Ovary (tissue), 7 donors: ENCODE measurements at regions not wholly inside any gene's neighbourhood (a gene's known extent, or its start where the extent isn't known, plus 50 kb on each side); places are given as distances from the start of the nearest gene placed in this dataset.

ENCODE experiments used
- DNase-seq, 5 donors: peaks; one replicate each; pipeline ENCODE4 v3.0.0-alpha.2; 2019 to 2020
- H3K27ac ChIP-seq, 2 donors: fragments of 200-600 bp; one replicate each; pipeline versions ENCODE4 v1.5.1 to v1.8.0; 2019 to 2022
- H3K27me3 ChIP-seq: fragments of 200-600 bp; one replicate; pipeline ENCODE4 v1.8.0; 2022
- H3K36me3 ChIP-seq: fragments of 200-600 bp; sonication (generic); one replicate; pipeline ENCODE4 v1.5.1; 2019
- H3K4me1 ChIP-seq: one replicate; pipeline ENCODE4 v1.8.1; 2013; ENCODE audit warnings: mild to moderate bottlenecking, moderate library complexity; ENCODE audit not compliant: insufficient read depth
- H3K4me3 ChIP-seq: fragments of 200-600 bp; sonication (generic); one replicate; pipeline ENCODE4 v1.5.1; 2017
- H3K9me3 ChIP-seq, 2 donors: fragments of 200-600 bp in 1 of 2; sonication (generic) in 1 of 2; one replicate each; pipeline versions ENCODE4 v1.5.1 to v1.8.1; 2013 to 2019; ENCODE audit warnings: mild to moderate bottlenecking in 1 of 2, moderate library complexity in 1 of 2
- CTCF ChIP-seq, 3 donors: fragments of 450-650 bp in 2 of 3; fragments of 200-600 bp in 1 of 3; IDR thresholded peaks; one replicate each; pipeline versions ENCODE4 v1.5.1 to v1.8.0; 2016 to 2022; ENCODE audit warnings: antibody characterized with exemption in 3 of 3, mild to moderate bottlenecking in 1 of 3
- EP300 ChIP-seq: sonication (generic); formaldehyde crosslinking; IDR thresholded peaks from one replicate; pipeline ENCODE4 v1.6.1; 2017; ENCODE audit warnings: antibody characterized with exemption
- POLR2A ChIP-seq: fragments of 450-650 bp; IDR thresholded peaks from one replicate; pipeline ENCODE4 v1.6.1; 2017; ENCODE audit warnings: antibody characterized with exemption, mild to moderate bottlenecking, moderate library complexity
- WGBS, 3 donors: extraction: QIAGEN DNeasy Blood & Tissue Kit in 1 of 3; methylation state at CpG; one replicate each; pipeline versions ENCODE4 v1.1.5 to v1.1.7; 2013 to 2017; 5-methylcytosine and 5-hydroxymethylcytosine counted together
- intact Hi-C, 4 donors: fragments of 100-400 bp; cut with DNase I; formaldehyde crosslinking; loops; one replicate each; pipeline versions ENCODE4 v1.11.0 to v1.15.1; 2022 to 2023
- donor health status: DM: no; HTN: no; CAD: no; lungs with moderate emphysema.
- donor health status: DM: no; HTN: no; CAD: no.
- donor health status: Bipolar disorder and iron deficiency.
- donor health status: DM: no; HTN: no; CAD: no.
- donor health status: DM: yes; HTN: yes; CAD: no.

GRCh38 chr2:156892467-156893281, 364.8 kb upstream of the GALNT5 start:
- no peak overlapping the region for H3K27ac ChIP-seq
- no peaks in the 10 kb centered on the region for H3K36me3 ChIP-seq
- H3K4me3 ChIP-seq: peak overlapping the region; percentile 24
- WGBS, 3 donors: 1 to 3% (median 2%) methylated on average over 14 of the region's 14 CpGs
- no peak for DNase-seq
- H3K4me1 ChIP-seq: no peaks in the 10 kb centered on the region
- H3K27me3 ChIP-seq: no peaks in the 10 kb centered on the region
- intact Hi-C loops: no loop called here
- no peaks in the 10 kb centered on the region for H3K9me3 ChIP-seq
- TF ChIP-seq EP300 (no peak), CTCF (IDR thresholded peaks at IDR 0.05) (peak; percentile 18 to 49 (median 31))

- no peak for TF ChIP-seq CTCF (IDR thresholded peaks at IDR 0.05)
- no peak for TF ChIP-seq EP300
- TF ChIP-seq POLR2A: no peak
- intact Hi-C loops: no loop called here
- H3K9me3 ChIP-seq: no peaks in the 10 kb centered on the region
- H3K4me1 ChIP-seq: no peaks in the 10 kb centered on the region
- H3K27me3 ChIP-seq: no peaks in the 10 kb centered on the region
- no peaks in the 10 kb centered on the region for H3K36me3 ChIP-seq
- no peak overlapping the region for H3K4me3 ChIP-seq
- DNase-seq: no peak
- WGBS, 3 donors: 63 to 78% (median 76%) methylated on average over 1 of the region's 1 CpG
- no peak overlapping the region for H3K27ac ChIP-seq
Observed at GRCh38 chr2:156896294-156896693, 361.2 kb upstream of the GALNT5 start.

GRCh38 chr2:156897548-156897947, 360.0 kb upstream of the GALNT5 start:
- no peak for DNase-seq
- H3K27me3 ChIP-seq: no peaks in the 10 kb centered on the region
- H3K9me3 ChIP-seq: no peaks in the 10 kb centered on the region
- H3K27ac ChIP-seq: no peak overlapping the region
- intact Hi-C loops: no loop called here
- H3K4me3 ChIP-seq: no peak overlapping the region
- H3K36me3 ChIP-seq: no peaks in the 10 kb centered on the region
- TF ChIP-seq EP300: no peak
- no peak for TF ChIP-seq POLR2A
- no peak for TF ChIP-seq CTCF (IDR thresholded peaks at IDR 0.05)
- H3K4me1 ChIP-seq: no peaks in the 10 kb centered on the region

- Histone ChIP-seq H3K4me3 (no peak overlapping the region), H3K27me3 (no peaks in the 10 kb centered on the region), H3K27ac (no peak overlapping the region), H3K9me3 (no peaks in the 10 kb centered on the region), H3K36me3 (no peaks in the 10 kb centered on the region), H3K4me1 (no peaks in the 10 kb centered on the region)
- DNase-seq: no peak
- TF ChIP-seq EP300 (no peak), CTCF (IDR thresholded peaks at IDR 0.05) (no peak), POLR2A (no peak)
- intact Hi-C loops: no loop called here
- WGBS, 3 donors: 68 to 86% (median 69%) methylated on average over 4 of the region's 4 CpGs
Observed at GRCh38 chr2:156901373-156902031, 356.0 kb upstream of the GALNT5 start.
